ENCODE measurements at regions not wholly inside any gene's neighbourhood (a gene's known extent, or its start where the extent isn't known, plus 50 kb on each side); places are given as distances from the start of the nearest gene placed in this dataset.

DNA sequence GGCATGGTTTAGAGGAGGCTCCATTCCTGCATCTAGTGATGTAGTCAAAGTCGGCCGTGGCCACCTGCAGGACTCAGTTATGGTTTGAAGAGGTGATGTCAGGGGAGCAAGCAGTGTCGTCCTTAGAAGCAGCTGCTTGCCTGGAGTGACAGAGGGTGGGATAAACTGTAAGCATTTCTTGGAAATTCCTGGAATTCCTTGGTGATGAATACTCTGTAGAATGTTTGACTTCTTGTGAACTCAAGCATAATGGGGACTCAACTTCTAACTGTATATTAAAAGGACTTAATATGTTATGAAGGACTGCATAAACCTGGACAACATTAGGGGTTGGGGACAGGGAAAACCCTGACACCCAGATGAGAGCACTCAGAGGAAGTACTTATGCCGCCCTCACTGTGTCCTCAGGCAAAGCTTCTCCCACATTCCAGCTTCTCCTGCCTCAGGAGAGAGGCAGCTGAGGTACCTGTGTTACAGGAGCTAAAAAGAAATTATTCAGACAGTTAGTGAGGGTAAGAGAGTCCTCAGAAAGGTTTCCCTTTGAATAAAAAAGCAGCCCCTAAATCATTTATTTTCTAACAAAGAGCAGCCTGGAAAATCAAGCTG, 459.9 kb upstream of the CELF4 start:
- no peak overlapping the region for H3K27ac ChIP-seq (ENCODE audit: control insufficient read depth, insufficient read depth)
- H3K4me1 ChIP-seq (ENCODE audit: control insufficient read depth, insufficient read depth, low read length) = no peaks in the 10 kb centered on the region
- POLR2A ChIA-PET = no interaction called here
- CTCF ChIA-PET = no interaction called here
- no peak overlapping the region for H3K9ac ChIP-seq (ENCODE audit: control insufficient read depth, insufficient read depth, low read length)
- SMC1A ChIA-PET (ENCODE audit: uncharacterized antibody, unreplicated experiment) = no interaction called here
- no peak for FAIRE-seq
- H3K4me2 ChIP-seq (ENCODE audit: control insufficient read depth, insufficient read depth) = no peak overlapping the region
- in situ Hi-C loops (cut with MboI) = no loop called here
- RAD21 ChIA-PET (ENCODE audit: unreplicated experiment) = no interaction called here
- H3K27me3 ChIP-seq (replicated peaks in 1 of 2; ENCODE audit: control insufficient read depth in 2 of 2, insufficient read depth in 2 of 2, low read length in 1 of 2) = no peaks in the 10 kb centered on the region
- 33% methylated on average over 4 of the region's 4 CpGs for WGBS (ENCODE audit: insufficient coverage, insufficient replicate concordance, low lambda C conversion rate, missing lambda C conversion rate)
- H4K20me1 ChIP-seq (ENCODE audit: control insufficient read depth, insufficient read depth) = no peaks in the 10 kb centered on the region
- H2AFZ ChIP-seq (ENCODE audit: control insufficient read depth, low read depth, low read length) = no peak overlapping the region
- intact Hi-C loops (cut with micrococcal nuclease; ENCODE audit: unreplicated experiment) = no loop called here
- H3K9me3 ChIP-seq (replicated peaks; ENCODE audit: control insufficient read depth, insufficient read depth, low read length) = no peaks in the 10 kb centered on the region
- H3K4me3 ChIP-seq = no peak overlapping the region
- no peaks in the 10 kb centered on the region for H3K36me3 ChIP-seq (ENCODE audit: control insufficient read depth in 2 of 2, insufficient read depth in 2 of 2, low read length in 1 of 2)
- no peak for ATAC-seq
- no TSS peak for BruUV-seq (replicated peaks)
- DNase-seq (ENCODE audit: low read depth, low spot score) = no peak
- H3K79me2 ChIP-seq (ENCODE audit: control insufficient read depth, insufficient read depth, low read length) = no peaks in the 10 kb centered on the region
- TF ChIP-seq ZNF622 (IDR thresholded peaks at IDR 0.05) (no peak), HDAC6 (IDR thresholded peaks at IDR 0.05; ENCODE audit: unreplicated experiment) (no peak), CBFB (IDR thresholded peaks at IDR 0.05; ENCODE audit: low read depth) (no peak), HDAC2 (IDR thresholded peaks at IDR 0.05) (no peak), MEF2B (IDR thresholded peaks at IDR 0.05; ENCODE audit: partially characterized antibody, poor library complexity, severe bottlenecking) (no peak), FOS (IDR thresholded peaks at IDR 0.05; ENCODE audit: borderline replicate concordance, extremely low read depth, insufficient read length) (no peak), MTA3 (IDR thresholded peaks at IDR 0.05; ENCODE audit: borderline replicate concordance, low read length) (no peak), CEBPZ (IDR thresholded peaks at IDR 0.05; ENCODE audit: low read depth, low read length) (no peak), ZBTB40 (IDR thresholded peaks at IDR 0.05; ENCODE audit: borderline replicate concordance) (no peak), EP300 (IDR thresholded peaks at IDR 0.05; ENCODE audit: borderline replicate concordance in 1 of 2, control insufficient read depth in 1 of 2, low read depth in 2 of 2, low read length in 2 of 2) (no peak), PML (IDR thresholded peaks at IDR 0.05; ENCODE audit: low read length) (no peak), RBBP5 (conservative IDR thresholded peaks at IDR 0.05) (no peak), GABPA (IDR thresholded peaks at IDR 0.05; ENCODE audit: low read depth) (no peak), ZBTB33 (IDR thresholded peaks at IDR 0.05) (no peak)
- TF ChIP-seq, protein P1, sequence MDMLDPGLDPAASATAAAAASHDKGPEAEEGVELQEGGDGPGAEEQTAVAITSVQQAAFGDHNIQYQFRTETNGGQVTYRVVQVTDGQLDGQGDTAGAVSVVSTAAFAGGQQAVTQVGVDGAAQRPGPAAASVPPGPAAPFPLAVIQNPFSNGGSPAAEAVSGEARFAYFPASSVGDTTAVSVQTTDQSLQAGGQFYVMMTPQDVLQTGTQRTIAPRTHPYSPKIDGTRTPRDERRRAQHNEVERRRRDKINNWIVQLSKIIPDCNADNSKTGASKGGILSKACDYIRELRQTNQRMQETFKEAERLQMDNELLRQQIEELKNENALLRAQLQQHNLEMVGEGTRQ (IDR thresholded peaks at IDR 0.05; ENCODE audit: borderline replicate concordance, low read depth, low read length) = no peak

Data from GM12878 (cell line).